Stimulated activated CD8-positive, alpha-beta memory T cell treated with anti-CD3 and anti-CD28 coated beads, Interleukin-15, amount 100 ng/mL, for 48 hours (primary cell): ENCODE measurements at regions not wholly inside any gene's neighbourhood (a gene's known extent, or its start where the extent isn't known, plus 50 kb on each side); places are given as distances from the start of the nearest gene placed in this dataset.

Source experiments
- DNase-seq, 2 donors: peaks; one replicate each; pipeline ENCODE4 v3.0.0-alpha.2; 2020; ENCODE audit warnings: low read depth in 2 of 2

GRCh38 chr6:40268166-40268565, 319.0 kb downstream of the LRFN2 start:
- no peak for DNase-seq

- DNase-seq = no peak
Measured at GRCh38 chr6:40265615-40266014, 321.5 kb downstream of the LRFN2 start.

GRCh38 chr6:40263970-40264369, 323.2 kb downstream of the LRFN2 start:
- DNase-seq = no peak

- no peak for DNase-seq
Measured at GRCh38 chr6:40262363-40262762, 324.8 kb downstream of the LRFN2 start.

GRCh38 chr6:40258531-40258930, 324.3 kb upstream of the MOCS1 start:
- no peak for DNase-seq

GRCh38 chr6:40256831-40257230, 322.6 kb upstream of the MOCS1 start:
- DNase-seq = no peak

- no peak for DNase-seq
Measured at GRCh38 chr6:40256224-40256623, 322.0 kb upstream of the MOCS1 start.

GRCh38 chr6:40253420-40253819, 319.2 kb upstream of the MOCS1 start:
- no peak for DNase-seq

- DNase-seq = no peak
Measured at GRCh38 chr6:40252531-40253258, 318.4 kb upstream of the MOCS1 start.

GRCh38 chr6:40251637-40252300, 317.5 kb upstream of the MOCS1 start:
- DNase-seq = no peak

- no peak for DNase-seq
Measured at GRCh38 chr6:40249935-40250334, 315.7 kb upstream of the MOCS1 start.

GRCh38 chr6:40247516-40248115, 313.4 kb upstream of the MOCS1 start:
- no peak for DNase-seq

- no peak for DNase-seq
Measured at GRCh38 chr6:40244699-40245098, 310.4 kb upstream of the MOCS1 start.

GRCh38 chr6:40232698-40233097, 298.4 kb upstream of the MOCS1 start:
- no peak for DNase-seq

- no peak for DNase-seq
Measured at GRCh38 chr6:40227735-40228134, 293.5 kb upstream of the MOCS1 start.

- DNase-seq = no peak
Measured at GRCh38 chr6:40222354-40222753, 288.1 kb upstream of the MOCS1 start.

GRCh38 chr6:40219799-40220198, 285.5 kb upstream of the MOCS1 start:
- DNase-seq = no peak

- DNase-seq = no peak
Measured at GRCh38 chr6:40210628-40211056, 276.4 kb upstream of the MOCS1 start.

GRCh38 chr6:40205801-40206200, 271.5 kb upstream of the MOCS1 start:
- DNase-seq = no peak

GRCh38 chr6:40205004-40205403, 270.7 kb upstream of the MOCS1 start:
- DNase-seq = no peak

GRCh38 chr6:40197371-40197770, 263.1 kb upstream of the MOCS1 start:
- DNase-seq = no peak

GRCh38 chr6:40196135-40196518, 261.9 kb upstream of the MOCS1 start:
- no peak for DNase-seq
